ENCODE measurements at regions not wholly inside any gene's neighbourhood (a gene's known extent, or its start where the extent isn't known, plus 50 kb on each side); places are given as distances from the start of the nearest gene placed in this dataset.

GRCh38 chr5:85500869-85501268 lies 1116.2 kb upstream of the EDIL3 start:
- Histone ChIP-seq H3K4me1 (ENCODE audit: insufficient read depth, low read length) (no peaks in the 10 kb centered on the region), H3K27ac (ENCODE audit: low read depth, low read length) (no peak overlapping the region), H3K4me2 (ENCODE audit: insufficient read depth, low read length) (no peak overlapping the region), H3K27me3 (ENCODE audit: insufficient read depth, low read length) (no peaks in the 10 kb centered on the region), H2AFZ (ENCODE audit: low read length) (no peak overlapping the region), H4K20me1 (ENCODE audit: insufficient read depth, low read length) (no peaks in the 10 kb centered on the region), H3K9me3 (ENCODE audit: low read depth, low read length) (no peaks in the 10 kb centered on the region), H3K79me2 (ENCODE audit: insufficient read depth, low read length) (no peaks in the 10 kb centered on the region), H3K36me3 (ENCODE audit: insufficient read depth, low read length) (no peaks in the 10 kb centered on the region), H3K4me3 (ENCODE audit: insufficient read depth, low read length) (no peak overlapping the region)
- DNase-seq (ENCODE audit: insufficient read length, low spot score, missing footprints): no peak
- TF ChIP-seq, protein P1, sequence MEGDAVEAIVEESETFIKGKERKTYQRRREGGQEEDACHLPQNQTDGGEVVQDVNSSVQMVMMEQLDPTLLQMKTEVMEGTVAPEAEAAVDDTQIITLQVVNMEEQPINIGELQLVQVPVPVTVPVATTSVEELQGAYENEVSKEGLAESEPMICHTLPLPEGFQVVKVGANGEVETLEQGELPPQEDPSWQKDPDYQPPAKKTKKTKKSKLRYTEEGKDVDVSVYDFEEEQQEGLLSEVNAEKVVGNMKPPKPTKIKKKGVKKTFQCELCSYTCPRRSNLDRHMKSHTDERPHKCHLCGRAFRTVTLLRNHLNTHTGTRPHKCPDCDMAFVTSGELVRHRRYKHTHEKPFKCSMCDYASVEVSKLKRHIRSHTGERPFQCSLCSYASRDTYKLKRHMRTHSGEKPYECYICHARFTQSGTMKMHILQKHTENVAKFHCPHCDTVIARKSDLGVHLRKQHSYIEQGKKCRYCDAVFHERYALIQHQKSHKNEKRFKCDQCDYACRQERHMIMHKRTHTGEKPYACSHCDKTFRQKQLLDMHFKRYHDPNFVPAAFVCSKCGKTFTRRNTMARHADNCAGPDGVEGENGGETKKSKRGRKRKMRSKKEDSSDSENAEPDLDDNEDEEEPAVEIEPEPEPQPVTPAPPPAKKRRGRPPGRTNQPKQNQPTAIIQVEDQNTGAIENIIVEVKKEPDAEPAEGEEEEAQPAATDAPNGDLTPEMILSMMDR (IDR thresholded peaks at IDR 0.05; ENCODE audit: extremely low read depth, low read depth, low read length): no peak

DNA sequence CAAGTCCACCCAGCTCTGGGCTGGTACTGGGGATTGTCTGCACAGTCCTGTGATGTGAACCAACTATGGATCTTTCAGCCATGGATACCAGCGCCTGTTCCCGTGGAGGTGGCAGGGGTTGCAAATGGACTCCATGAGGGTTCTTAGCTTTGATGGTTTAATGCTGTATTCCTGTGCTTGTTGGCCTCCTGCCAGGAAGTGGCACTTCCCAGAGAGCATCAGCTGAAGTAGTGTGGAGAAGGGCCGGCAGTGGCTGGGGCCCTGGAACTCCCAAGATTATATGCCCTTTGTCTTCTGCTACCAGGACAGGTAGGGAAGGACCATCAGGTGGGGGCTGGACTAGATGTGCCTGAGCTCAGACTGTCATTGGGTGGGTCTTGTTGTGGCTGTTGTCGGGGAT lies 1104.8 kb upstream of the COX7C start:
- H2AFZ ChIP-seq (ENCODE audit: low read length): no peak overlapping the region
- H3K4me2 ChIP-seq (ENCODE audit: insufficient read depth, low read length): no peak overlapping the region
- H4K20me1 ChIP-seq (ENCODE audit: insufficient read depth, low read length): no peaks in the 10 kb centered on the region
- H3K27me3 ChIP-seq (ENCODE audit: insufficient read depth, low read length): no peaks in the 10 kb centered on the region
- TF ChIP-seq, protein P1 (IDR thresholded peaks at IDR 0.05; ENCODE audit: extremely low read depth, low read depth, low read length): no peak
- H3K4me3 ChIP-seq (ENCODE audit: insufficient read depth, low read length): no peak overlapping the region
- H3K4me1 ChIP-seq (ENCODE audit: insufficient read depth, low read length): no peaks in the 10 kb centered on the region
- H3K79me2 ChIP-seq (ENCODE audit: insufficient read depth, low read length): no peaks in the 10 kb centered on the region
- H3K9me3 ChIP-seq (ENCODE audit: low read depth, low read length): no peaks in the 10 kb centered on the region
- no peaks in the 10 kb centered on the region for H3K36me3 ChIP-seq (ENCODE audit: insufficient read depth, low read length)
- no peak overlapping the region for H3K27ac ChIP-seq (ENCODE audit: low read depth, low read length)
- DNase-seq (ENCODE audit: insufficient read length, low spot score, missing footprints): no peak

GRCh38 chr5:85515588-85515987 lies 1102.2 kb upstream of the COX7C start:
- no peaks in the 10 kb centered on the region for H3K4me1 ChIP-seq (ENCODE audit: insufficient read depth, low read length)
- H3K9me3 ChIP-seq (ENCODE audit: low read depth, low read length): no peaks in the 10 kb centered on the region
- no peaks in the 10 kb centered on the region for H3K79me2 ChIP-seq (ENCODE audit: insufficient read depth, low read length)
- no peak overlapping the region for H3K4me3 ChIP-seq (ENCODE audit: insufficient read depth, low read length)
- H3K27ac ChIP-seq (ENCODE audit: low read depth, low read length): no peak overlapping the region
- H4K20me1 ChIP-seq (ENCODE audit: insufficient read depth, low read length): no peaks in the 10 kb centered on the region
- DNase-seq (ENCODE audit: insufficient read length, low spot score, missing footprints): no peak
- TF ChIP-seq, protein P1 (IDR thresholded peaks at IDR 0.05; ENCODE audit: extremely low read depth, low read depth, low read length): no peak
- no peak overlapping the region for H3K4me2 ChIP-seq (ENCODE audit: insufficient read depth, low read length)
- no peaks in the 10 kb centered on the region for H3K36me3 ChIP-seq (ENCODE audit: insufficient read depth, low read length)
- no peaks in the 10 kb centered on the region for H3K27me3 ChIP-seq (ENCODE audit: insufficient read depth, low read length)
- no peak overlapping the region for H2AFZ ChIP-seq (ENCODE audit: low read length)

- H3K9me3 ChIP-seq (ENCODE audit: low read depth, low read length): no peaks in the 10 kb centered on the region
- no peak overlapping the region for H3K27ac ChIP-seq (ENCODE audit: low read depth, low read length)
- no peaks in the 10 kb centered on the region for H3K36me3 ChIP-seq (ENCODE audit: insufficient read depth, low read length)
- TF ChIP-seq, protein P1 (IDR thresholded peaks at IDR 0.05; ENCODE audit: extremely low read depth, low read depth, low read length): no peak
- no peaks in the 10 kb centered on the region for H3K27me3 ChIP-seq (ENCODE audit: insufficient read depth, low read length)
- H2AFZ ChIP-seq (ENCODE audit: low read length): no peak overlapping the region
- no peaks in the 10 kb centered on the region for H3K4me1 ChIP-seq (ENCODE audit: insufficient read depth, low read length)
- no peak overlapping the region for H3K4me3 ChIP-seq (ENCODE audit: insufficient read depth, low read length)
- DNase-seq (ENCODE audit: insufficient read length, low spot score, missing footprints): no peak
- no peak overlapping the region for H3K4me2 ChIP-seq (ENCODE audit: insufficient read depth, low read length)
- no peaks in the 10 kb centered on the region for H3K79me2 ChIP-seq (ENCODE audit: insufficient read depth, low read length)
- no peaks in the 10 kb centered on the region for H4K20me1 ChIP-seq (ENCODE audit: insufficient read depth, low read length)
Measured at GRCh38 chr5:85517386-85517785, 1100.4 kb upstream of the COX7C start.
